GM18861 (cell line): ENCODE measurements at regions not wholly inside any gene's neighbourhood (a gene's known extent, or its start where the extent isn't known, plus 50 kb on each side); places are given as distances from the start of the nearest gene placed in this dataset.

ENCODE experiments used
- ATAC-seq: cut with Tn5 transposase; IDR thresholded peaks from one replicate; pipeline ENCODE4 v1.9.1; 2021; ENCODE audit not compliant: unreplicated experiment

DNA sequence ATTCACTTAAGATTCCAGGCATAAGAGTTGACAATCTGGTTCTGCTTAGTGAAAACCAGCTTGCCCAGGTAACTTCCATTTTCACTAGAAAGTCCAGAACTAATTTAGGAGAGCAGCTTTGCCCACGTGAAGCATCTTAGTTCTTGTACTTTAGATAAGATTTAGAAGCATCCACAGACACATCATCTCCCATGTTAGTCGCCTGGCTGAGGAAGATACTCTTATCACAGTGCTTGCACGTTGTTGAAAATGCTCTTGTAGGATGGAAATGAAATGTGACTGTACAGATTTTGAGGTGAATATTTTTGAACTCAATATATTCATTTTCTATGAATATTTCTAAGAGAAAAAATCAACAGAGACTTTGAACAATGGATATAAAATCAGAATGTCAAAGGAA is 159.7 kb downstream of the SOCS6 start:
- ATAC-seq, result no peak

DNA sequence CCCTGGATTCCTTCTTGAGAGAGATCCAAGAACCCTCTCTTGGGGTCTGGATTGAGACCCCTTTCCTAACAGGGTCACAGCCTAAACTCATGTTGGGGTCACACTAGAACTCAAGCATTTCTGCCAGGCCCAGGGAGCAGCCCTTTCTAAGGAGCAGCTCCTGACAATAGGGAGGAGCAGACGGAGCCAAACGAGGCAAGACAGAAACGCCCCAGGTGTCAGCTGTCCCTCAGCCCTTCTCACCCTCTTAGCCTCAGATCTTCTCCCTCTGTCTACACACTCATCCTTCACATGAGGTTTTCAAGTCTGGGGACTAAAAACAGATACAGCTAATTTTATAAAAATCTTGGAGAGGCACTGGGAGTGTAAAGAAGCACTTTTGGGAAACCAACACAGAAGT is 157.2 kb downstream of the SOCS6 start:
- ATAC-seq, result no peak

DNA sequence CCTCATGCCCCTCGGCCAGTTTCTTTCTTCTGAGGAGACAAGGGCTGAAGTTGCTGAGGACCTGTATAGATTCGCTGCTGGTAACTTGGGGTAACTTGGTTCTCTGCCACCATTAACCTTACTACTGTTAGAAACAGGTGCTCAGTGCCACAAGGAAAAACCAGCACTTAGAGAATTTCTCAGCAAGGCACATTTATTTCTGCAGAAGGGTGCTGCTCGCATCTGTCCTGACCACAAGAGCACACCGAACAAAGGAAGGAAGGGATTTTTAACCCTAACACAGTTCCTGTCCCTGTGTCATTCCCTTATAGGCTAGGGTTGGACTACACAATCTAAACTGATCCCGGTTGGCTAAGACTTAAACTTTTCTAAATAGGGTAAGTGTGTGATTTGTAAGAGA is 154.1 kb downstream of the SOCS6 start:
- no peak for ATAC-seq

DNA sequence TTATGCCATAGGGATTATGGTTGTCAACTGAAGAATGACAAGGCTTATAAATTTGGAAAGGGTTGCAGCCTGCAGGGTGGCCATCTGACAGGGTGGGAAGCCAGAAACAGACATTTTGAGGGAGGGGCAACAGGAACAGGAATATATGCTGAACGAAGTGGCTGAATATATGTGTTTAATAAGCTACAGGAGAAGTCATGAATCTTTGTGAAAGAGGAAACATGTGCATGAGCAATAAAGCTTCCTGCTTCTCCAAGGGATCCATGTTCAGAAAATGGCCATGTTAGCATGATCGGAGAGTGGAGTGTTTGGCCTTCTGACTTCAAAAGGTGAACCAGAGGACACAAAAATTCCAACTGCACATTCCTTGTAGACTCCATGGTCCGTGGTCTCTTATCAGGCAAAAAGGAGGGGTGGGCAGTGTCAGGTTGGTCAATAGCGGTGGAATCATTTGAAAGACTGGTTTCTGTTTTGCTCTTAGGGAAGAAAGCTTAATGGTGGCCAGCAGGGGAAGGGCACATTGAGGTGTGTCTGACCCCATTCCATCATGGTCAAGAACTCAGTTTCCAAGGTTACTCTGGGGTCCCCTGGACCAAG is 144.1 kb downstream of the SOCS6 start:
- no peak for ATAC-seq

DNA sequence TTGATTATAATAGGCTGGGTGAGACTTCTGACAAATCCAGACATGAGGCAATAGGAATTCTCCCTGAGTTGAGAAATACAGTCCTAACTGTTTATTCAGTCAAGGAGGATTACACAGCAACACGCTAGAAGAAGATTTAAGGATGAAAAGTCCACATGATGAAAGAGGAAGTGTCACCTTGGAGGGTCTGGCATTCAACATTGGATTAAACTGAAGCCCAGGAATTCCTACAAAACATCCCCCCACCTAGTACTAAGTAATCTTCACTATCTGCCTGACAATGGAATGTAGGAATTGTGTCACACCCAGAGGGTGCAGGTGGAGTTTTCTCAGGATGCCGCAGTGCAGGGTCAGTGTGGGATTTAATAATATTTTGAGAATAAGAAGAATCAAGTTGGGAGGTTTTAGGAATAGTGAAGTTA is 142.4 kb downstream of the SOCS6 start:
- ATAC-seq, result no peak

DNA sequence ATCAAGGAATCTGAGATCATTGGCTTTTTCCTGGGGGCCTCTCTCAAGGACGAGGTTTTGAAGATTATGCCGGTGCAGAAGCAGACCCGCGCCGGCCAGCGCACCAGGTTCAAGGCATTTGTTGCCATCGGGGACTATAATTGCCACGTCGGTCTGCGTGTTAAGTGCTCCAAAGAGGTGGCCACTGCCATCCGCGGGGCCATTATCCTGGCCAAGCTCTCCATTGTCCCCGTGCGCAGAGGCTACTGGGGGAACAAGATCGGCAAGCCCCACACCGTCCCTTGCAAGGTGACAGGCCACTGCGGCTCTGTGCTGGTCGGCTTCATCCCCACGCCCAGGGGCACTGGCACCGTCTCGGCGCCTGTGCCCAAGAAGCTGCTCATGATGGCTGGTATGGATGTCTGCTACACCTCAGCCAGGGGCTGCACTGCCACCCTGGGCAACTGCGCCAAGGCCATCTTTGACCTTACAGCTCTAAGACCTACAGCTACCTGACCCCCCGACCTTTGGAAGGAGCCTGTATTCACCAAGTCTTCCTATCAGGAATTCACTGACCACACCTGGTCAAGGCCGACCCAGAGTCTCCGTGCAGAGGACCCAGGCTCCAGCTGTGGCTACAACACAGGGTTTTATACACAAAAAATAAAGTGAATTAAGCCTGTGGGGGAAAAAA is 141.8 kb downstream of the SOCS6 start:
- ATAC-seq, result no peak

DNA sequence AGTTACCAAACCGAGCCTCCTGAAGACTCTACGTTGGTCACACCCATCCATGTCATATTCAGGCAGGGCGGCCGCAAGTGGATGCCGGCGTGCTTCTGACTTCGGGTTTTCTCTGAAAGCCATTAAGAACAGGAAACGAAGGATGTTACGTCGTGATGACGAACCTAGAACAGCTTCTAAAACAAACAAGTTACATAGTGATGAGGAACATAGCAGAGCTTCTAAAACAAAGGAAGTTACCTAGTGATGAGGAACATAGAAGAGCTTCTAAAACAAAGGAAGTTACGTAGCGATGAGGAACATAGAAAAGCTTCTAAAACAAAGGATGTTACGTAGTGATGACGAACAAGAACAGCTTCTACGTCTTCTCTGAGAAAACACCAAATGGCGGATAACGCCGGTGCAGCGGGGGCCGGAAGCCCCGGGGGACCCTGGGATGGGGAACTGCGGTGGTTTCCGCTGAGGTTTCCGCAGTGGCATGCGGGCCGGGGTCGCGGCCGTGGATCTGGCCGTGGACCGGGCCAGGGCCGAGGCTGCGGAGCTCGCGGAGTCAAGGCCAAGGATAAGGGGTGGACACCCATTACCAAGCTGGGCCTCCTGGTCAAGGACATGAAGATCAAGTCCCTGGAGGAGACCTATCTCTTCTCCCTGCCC is 141.1 kb downstream of the SOCS6 start:
- ATAC-seq, result no peak

DNA sequence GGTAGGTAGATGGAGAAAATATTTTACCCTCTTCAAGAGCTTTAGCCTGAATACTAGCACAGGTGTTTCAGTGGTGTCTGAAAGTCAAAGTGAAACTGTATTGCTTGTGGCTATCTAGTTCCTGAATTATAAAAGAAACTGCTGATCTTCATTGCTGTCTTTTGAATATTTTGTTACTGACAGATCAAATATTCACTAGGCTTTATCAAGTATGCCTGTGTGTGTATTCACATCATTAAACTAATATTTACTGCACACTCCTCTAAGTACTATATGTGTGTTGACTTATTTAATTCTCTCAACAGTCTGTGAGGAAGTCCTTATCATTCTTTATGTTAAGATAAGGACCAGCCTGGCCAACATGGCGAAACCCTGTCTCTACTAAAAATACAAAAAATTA is 139.6 kb downstream of the SOCS6 start:
- ATAC-seq, result peak; percentile 100

DNA sequence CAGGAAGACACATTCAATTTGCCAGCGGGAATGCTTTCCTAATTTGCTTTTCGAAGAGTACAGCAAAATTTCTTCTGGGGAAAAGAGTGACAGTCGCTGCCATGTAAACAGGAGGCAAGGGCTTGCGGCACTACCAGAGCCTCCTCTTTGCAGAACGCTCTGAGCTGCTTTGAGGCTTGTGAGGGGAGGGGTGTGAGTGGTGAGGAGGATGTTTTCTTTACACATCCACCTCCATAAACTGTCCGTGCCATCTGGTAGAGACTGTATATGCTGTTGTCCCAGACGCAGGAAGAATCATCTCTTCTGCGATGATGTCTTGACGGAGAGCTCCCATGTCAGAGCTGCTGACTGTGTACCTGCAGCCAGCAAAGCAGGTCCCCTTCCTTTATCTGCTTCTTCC is 138.0 kb downstream of the SOCS6 start:
- ATAC-seq, result no peak

DNA sequence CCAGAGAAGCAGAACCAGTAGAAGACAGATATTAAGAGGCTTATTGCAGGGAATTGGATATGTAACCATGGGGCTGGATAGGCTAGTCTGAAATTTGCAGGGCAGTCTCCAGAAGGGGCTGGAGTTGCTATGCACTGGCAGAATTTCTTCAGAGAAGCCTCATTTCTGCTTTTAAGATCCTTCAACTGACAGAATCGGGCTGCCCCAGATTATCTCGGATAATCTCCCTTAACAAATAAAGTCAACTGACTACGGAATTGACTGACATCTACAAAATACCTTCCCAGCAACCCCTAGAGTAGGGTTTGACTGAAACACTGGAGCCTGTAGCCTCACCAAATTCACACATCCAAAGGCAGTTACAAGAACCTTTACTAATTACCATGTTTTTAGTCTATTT is 136.4 kb downstream of the SOCS6 start:
- no peak for ATAC-seq

DNA sequence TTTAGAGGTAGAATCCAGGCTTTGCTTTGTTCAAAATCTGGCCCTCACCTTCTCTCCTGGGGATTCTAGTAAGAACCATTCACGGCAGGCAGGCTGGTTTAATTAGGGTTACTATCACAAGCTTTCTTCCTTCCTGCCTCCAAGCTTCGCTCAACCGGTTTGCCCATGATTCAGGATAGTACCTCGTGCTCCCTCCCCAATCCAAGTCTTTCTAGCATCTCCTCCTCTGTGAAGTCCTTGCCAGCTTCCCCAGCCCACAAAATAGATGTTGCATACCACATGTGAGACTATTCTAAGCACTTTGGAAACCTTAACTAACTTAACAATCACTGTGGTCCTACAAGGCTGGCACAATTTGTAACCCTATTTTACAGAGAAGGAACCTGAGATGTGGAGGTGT is 135.1 kb downstream of the SOCS6 start:
- ATAC-seq, result no peak

DNA sequence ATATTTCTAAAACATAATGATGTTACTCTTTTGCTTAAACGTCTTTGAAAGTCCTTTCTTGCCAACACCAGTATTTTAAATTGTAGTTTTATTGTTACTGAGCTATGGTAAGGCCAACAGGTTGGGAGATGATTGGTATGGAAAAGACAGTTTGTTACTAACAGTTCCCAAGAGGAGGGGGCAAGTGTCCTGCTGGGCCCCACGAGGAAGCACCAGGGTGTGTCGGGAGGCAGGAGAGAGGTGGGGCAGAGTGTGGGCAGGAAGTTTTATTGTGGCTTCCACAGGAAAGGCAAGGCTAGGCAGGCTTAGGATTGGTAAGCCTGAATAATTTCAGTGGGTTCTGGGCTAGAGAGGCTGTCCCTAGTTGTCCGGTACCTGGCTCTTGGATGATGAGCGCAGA is 134.3 kb downstream of the SOCS6 start:
- ATAC-seq, result no peak

DNA sequence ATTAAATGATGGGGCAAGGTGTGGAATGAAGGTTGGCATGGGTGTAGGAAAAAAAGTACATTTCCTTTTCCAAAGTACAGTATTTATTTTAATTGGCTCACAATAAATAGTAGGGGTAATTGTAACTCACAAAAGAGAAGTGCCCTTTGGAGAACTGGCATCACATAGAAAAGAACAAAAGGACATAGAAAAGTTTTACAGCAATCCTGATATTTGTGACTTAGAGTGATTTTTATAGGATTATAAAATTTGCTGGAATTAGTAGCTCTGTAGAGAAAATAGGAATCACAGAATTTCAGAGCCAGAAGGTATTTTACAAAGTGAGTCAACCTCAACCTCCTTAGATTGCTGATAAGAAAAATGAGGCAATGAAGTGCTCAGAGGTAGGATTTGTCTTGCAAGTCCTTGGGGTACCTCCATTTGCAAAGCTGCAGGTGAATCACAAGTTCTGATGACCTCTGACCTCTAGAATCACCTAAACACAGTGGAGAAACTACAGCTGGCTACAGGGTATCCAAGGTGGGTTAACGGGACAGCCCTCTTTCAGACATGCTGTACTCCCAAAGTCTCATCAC is 133.6 kb downstream of the SOCS6 start:
- ATAC-seq, result no peak

DNA sequence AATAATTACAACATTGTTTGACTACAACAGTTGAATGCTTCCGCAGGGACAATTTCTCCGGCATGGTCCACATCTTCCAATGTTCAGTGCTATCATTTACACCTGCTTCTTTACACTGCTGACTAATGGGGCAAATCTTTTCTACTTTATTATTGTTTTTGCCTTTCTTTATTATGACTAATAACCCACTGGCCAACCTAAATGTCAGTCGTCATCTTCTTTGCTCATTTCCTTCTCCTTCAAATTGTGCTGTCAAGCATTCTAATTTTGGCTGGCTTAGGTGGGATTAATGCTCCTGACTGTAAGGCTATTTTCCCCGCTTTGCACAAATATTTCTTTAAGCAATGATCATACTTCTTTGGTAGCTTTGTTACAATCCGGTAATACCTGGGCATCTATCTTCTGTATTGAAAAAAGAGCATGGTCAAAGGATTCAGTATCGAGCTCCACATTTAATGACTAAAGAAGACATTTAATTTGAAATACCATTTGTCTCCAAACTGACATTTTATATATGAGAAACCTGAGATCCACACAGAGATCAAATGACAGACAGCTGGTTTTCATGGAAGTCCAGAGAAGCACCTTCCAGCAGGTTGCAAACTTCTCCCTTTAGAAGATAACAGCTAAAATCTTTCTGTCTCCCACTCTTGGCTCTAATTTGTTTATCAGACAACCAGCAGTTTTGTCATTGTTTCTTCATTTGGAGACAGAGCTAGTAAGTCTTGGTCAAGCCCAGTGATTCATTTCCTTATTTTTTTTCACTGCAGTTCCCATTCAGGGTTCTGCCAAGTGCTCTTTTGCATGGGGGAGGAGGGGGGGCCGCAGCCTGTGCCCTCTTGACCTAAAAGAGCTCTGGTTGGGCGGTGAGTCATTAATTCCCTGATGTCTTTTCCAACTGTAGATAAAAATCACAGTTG is 132.9 kb downstream of the SOCS6 start:
- ATAC-seq, result no peak

DNA sequence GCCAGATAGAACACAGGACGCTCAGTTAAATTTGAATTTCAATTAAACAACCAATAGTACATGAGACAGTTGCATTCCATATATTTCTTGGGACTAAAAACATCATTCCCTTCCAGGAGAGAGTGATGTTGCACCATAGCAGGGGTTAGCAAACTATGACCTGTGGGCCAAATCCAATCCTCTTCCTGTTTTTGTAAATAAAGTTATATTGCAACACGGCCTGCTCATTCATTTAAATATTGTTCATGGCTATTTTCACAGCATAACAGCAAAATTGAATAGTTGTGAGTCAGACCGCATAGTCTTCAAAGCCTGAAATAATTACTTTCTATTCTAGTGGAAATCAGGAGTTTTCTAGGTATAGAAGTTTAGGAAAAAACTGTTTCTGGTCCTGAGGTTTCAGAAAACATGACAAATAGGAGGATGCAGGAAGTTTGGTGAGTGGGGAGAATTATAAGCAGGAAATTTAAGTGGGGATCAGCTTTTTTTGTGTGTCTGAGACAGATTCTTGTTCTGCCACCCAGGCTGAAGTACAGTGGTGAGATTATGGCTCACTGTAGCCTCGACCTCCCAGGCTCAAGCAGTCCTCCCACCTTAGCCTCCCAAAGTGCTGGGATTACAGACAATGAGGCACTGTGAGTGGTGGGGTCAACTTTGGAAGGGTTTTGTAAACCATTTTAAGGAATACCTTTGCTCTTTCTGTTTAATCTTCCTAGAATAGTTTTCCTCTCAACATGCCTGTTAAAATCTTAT is 131.5 kb downstream of the SOCS6 start:
- no peak for ATAC-seq

DNA sequence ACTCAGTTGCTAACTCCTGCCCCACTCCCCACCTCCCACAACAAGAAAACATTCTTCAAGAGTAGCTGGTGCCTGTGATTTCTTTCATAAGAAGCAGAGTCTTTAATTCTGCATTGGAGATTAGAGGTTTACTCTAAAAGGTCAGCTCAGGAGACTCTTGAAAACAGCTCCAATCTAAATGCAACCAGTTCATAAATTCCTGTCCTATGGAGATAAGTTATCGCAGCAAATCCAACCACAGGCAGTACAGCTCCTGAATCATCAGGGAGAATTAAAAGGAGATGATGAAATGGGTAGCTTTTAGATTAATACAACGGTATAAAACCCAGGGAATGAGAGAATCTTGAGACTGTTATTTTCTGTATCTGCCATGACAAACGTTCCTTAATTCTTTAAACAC is 130.7 kb downstream of the SOCS6 start:
- no peak for ATAC-seq

DNA sequence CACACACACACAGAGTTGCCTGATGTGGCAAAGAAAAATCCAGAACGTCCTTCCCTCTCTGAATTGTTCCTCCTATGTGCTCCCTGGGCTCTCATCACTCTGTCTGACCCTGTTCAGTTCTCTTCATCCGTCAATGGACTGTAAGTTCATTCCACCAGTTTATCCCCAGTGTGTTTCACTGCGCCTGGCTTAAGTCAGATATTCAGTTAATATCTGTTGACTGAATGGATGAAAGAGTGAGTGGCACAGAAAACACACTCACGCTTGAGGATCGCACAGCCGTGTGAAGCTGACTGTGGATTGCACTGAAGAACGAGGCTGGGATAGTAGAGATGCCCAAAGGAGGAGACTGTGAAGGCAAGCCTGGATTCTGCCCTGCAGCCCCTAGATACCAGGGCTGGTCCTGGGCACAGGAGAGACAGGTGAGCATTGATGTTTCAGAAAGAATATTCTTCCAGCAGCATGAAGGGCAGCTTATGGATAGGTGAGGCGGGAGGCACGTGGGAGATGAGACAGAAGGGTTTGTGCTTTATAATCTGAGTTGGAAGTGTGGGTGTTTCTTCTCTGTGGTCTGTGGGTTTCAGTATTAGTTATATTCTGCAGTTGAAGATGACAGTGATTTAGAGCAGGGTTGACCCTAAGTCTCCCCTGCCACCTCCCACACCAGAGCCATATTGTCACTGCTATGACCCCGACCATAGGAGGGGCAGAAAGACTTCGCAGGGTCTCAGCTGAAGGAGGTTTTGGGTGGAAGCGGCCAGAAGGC is 129.9 kb downstream of the SOCS6 start:
- ATAC-seq, result peak; percentile 99

DNA sequence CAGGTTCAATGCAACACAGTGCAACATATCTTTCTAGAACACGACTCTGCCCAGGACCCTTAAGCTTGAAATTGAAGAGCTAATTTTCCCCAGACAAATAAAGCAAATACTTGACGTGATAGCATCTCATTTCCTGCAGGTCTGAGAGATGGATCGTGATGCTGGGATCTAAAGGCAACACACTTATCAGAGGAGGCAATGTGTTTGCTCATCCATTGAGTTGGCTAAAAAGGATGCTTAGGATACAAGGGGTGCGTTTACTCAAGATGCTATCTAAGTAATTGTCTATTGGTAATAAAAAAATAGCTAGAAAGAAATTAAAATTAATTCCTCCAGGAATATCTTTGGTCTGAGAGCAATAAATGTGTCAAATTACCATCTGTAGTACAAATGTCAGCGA is 129.0 kb downstream of the SOCS6 start:
- ATAC-seq, result no peak

DNA sequence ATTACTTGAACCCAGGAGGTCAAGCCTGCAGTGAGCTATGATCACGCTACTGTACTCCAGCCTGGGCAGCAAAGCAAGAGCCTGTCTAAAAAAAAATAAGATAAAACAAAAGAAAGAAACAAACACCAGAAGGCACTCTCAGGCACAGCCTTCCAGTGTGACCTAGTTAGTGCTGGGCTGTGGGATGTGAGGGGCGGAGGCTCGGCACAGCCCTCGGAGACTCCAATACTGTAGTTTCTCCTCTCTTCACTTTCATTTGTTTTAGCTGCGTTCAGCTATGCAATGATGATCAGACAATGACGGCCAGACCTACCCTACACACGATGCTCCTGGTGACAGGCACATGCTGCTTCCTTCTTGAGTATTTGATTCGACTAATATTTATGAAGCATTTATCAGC is 127.7 kb downstream of the SOCS6 start:
- no peak for ATAC-seq
